ENCODE measurements at regions not wholly inside any gene's neighbourhood (a gene's known extent, or its start where the extent isn't known, plus 50 kb on each side); places are given as distances from the start of the nearest gene placed in this dataset.

DNA sequence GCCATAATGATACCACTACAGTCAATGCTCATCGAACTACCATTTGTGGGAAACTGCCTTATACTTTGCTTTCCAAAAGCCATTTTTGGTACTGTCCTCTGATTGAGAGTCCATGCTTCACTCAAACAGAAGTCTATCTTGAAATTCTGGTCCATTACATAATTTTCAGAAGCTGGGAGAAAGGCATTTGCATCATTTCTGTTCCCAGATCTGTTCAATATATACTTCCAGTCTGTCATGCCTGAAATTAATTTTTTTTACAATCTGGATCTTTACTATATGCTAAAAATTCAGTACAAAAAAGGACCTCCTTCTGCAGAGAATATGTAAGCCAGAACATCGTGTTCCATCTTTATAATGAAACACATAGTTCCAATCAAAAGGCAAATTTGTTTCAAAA, 528.9 kb upstream of the MEF2C start:
- intact Hi-C loops (cut with DNase I) = no loop called here
- Histone ChIP-seq H3K36me3 (no peaks in the 10 kb centered on the region), H3K9me3 (no peaks in the 10 kb centered on the region), H3K27ac (replicated peaks in 1 of 4) (no peak overlapping the region), H3K27me3 (no peaks in the 10 kb centered on the region), H3K4me3 (no peak overlapping the region), H3K4me1 (no peaks in the 10 kb centered on the region)
- DNase-seq (ENCODE audit: extremely low spot score) = no peak
- TF ChIP-seq EP300 (IDR thresholded peaks at IDR 0.05) = no peak
- no peak for TF ChIP-seq POLR2A (IDR thresholded peaks at IDR 0.05; ENCODE audit: low read depth)
- TF ChIP-seq, protein P1, sequence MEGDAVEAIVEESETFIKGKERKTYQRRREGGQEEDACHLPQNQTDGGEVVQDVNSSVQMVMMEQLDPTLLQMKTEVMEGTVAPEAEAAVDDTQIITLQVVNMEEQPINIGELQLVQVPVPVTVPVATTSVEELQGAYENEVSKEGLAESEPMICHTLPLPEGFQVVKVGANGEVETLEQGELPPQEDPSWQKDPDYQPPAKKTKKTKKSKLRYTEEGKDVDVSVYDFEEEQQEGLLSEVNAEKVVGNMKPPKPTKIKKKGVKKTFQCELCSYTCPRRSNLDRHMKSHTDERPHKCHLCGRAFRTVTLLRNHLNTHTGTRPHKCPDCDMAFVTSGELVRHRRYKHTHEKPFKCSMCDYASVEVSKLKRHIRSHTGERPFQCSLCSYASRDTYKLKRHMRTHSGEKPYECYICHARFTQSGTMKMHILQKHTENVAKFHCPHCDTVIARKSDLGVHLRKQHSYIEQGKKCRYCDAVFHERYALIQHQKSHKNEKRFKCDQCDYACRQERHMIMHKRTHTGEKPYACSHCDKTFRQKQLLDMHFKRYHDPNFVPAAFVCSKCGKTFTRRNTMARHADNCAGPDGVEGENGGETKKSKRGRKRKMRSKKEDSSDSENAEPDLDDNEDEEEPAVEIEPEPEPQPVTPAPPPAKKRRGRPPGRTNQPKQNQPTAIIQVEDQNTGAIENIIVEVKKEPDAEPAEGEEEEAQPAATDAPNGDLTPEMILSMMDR (IDR thresholded peaks at IDR 0.05) = no peak
- TF ChIP-seq POLR2AphosphoS5 (IDR thresholded peaks at IDR 0.05) = no peak
- 80% methylated on average over 2 of the region's 2 CpGs for WGBS

DNA sequence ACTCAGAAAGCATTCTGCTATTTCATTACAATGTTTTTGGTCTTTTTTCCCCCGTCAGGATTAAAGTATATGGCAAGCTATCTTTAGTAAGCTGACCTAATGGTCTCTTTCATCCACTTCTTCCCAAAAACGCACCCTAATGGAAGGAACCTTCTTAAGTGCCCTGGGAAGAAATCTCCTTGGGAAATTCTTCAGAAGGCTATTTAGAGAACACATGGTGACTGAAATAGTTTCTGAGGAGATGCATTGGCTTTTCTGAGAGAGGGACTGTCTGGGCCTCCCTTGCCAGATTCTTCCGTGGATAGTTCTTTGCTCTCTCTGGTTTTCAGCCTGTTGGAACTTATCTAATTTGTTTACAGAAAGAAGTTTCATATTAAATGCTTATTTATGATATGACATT, 524.1 kb upstream of the MEF2C start:
- intact Hi-C loops (cut with DNase I) = no loop called here
- Histone ChIP-seq H3K36me3 (no peaks in the 10 kb centered on the region), H3K4me1 (no peaks in the 10 kb centered on the region), H3K9me3 (no peaks in the 10 kb centered on the region), H3K27me3 (no peaks in the 10 kb centered on the region), H3K27ac (replicated peaks in 1 of 4) (no peak overlapping the region), H3K4me3 (no peak overlapping the region)
- WGBS = 56% methylated on average over 3 of the region's 3 CpGs
- TF ChIP-seq, protein P1 (IDR thresholded peaks at IDR 0.05) = no peak
- TF ChIP-seq POLR2AphosphoS5 (IDR thresholded peaks at IDR 0.05) (no peak), EP300 (IDR thresholded peaks at IDR 0.05) (no peak), POLR2A (IDR thresholded peaks at IDR 0.05; ENCODE audit: low read depth) (no peak)
- DNase-seq (ENCODE audit: extremely low spot score) = no peak

DNA sequence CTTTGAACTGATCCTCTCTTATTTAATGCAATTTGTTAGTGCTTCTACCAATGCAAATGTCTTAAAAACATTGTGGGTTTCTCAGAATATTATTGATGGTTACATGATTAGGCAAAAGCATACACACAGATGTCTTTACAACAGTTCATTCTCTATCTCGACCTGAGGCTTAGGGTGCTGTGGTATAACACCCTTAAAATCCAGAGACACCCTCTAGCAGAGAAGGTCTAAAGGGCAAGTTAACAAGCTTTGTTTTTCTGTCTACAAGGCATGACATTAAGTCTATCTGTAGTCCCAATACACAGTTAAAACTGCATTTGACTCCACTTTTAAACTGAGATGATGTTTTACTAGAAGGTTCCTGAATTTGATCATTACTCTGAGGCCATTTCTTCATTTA, 518.7 kb upstream of the MEF2C start:
- TF ChIP-seq, protein P1 (IDR thresholded peaks at IDR 0.05) = no peak
- TF ChIP-seq POLR2AphosphoS5 (IDR thresholded peaks at IDR 0.05) = no peak
- no peak for TF ChIP-seq POLR2A (IDR thresholded peaks at IDR 0.05; ENCODE audit: low read depth)
- no peak for TF ChIP-seq EP300 (IDR thresholded peaks at IDR 0.05)
- intact Hi-C loops (cut with DNase I) = no loop called here
- H3K9me3 ChIP-seq = no peaks in the 10 kb centered on the region
- no peak overlapping the region for H3K4me3 ChIP-seq
- no peak for DNase-seq (ENCODE audit: extremely low spot score)
- 77% methylated on average over 1 of the region's 1 CpG for WGBS
- no peak overlapping the region for H3K27ac ChIP-seq (replicated peaks in 1 of 4)
- H3K4me1 ChIP-seq = no peaks in the 10 kb centered on the region
- H3K27me3 ChIP-seq = no peaks in the 10 kb centered on the region
- H3K36me3 ChIP-seq = no peaks in the 10 kb centered on the region

DNA sequence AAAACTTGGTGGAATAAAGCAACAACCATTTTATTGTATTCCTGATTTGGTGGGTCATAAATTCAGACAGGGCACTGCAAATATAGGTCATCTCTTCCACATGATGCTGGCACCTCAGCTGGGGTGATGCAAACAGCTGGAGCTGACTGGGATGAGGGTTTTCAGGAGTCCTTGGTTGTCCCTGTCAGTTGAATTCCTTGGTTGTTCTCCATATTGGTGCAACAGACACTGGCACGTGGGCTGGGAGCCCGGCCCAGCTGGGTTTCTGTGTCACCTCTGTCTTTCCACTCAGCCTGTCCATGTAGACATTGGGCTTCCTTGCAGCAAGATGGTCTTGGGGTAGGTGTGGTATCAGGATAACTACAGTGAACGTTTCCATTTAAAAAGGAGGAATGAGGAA, 518.0 kb upstream of the MEF2C start:
- no peak for TF ChIP-seq POLR2AphosphoS5 (IDR thresholded peaks at IDR 0.05)
- no peak for TF ChIP-seq POLR2A (IDR thresholded peaks at IDR 0.05; ENCODE audit: low read depth)
- TF ChIP-seq, protein P1 (IDR thresholded peaks at IDR 0.05) = no peak
- Histone ChIP-seq H3K9me3 (no peaks in the 10 kb centered on the region), H3K27ac (replicated peaks in 1 of 4) (no peak overlapping the region), H3K4me3 (no peak overlapping the region), H3K27me3 (no peaks in the 10 kb centered on the region), H3K4me1 (no peaks in the 10 kb centered on the region), H3K36me3 (no peaks in the 10 kb centered on the region)
- DNase-seq (ENCODE audit: extremely low spot score) = no peak
- WGBS = 93% methylated on average over 3 of the region's 3 CpGs
- intact Hi-C loops (cut with DNase I) = no loop called here

DNA sequence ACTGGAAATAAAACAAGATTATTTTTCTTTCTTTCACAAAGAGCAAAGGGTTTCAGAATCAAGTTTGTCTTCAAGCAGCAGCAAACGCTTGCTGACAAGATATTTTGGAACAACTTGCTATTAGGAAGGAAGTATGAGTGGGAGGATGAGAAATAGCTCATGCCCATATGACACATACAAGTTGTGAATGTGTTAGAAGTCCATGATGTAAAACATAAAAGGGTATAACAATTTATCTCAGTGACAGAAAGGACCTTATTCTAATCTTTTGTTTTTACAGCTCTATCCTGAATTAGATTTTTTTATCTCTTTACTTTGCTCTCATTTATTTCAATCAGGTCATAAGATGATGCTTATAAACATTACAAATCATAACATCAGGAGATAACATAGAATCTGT, 516.6 kb upstream of the MEF2C start:
- Histone ChIP-seq H3K9me3 (no peaks in the 10 kb centered on the region), H3K27me3 (no peaks in the 10 kb centered on the region), H3K36me3 (no peaks in the 10 kb centered on the region), H3K27ac (replicated peaks in 1 of 4) (no peak overlapping the region), H3K4me1 (no peaks in the 10 kb centered on the region), H3K4me3 (no peak overlapping the region)
- TF ChIP-seq EP300 (IDR thresholded peaks at IDR 0.05) = no peak
- TF ChIP-seq, protein P1 (IDR thresholded peaks at IDR 0.05) = no peak
- TF ChIP-seq POLR2AphosphoS5 (IDR thresholded peaks at IDR 0.05) = no peak
- TF ChIP-seq POLR2A (IDR thresholded peaks at IDR 0.05; ENCODE audit: low read depth) = no peak
- intact Hi-C loops (cut with DNase I) = no loop called here
- DNase-seq (ENCODE audit: extremely low spot score) = no peak
- WGBS = 35% methylated on average over 1 of the region's 1 CpG

All from esophagus muscularis mucosa (tissue), 4 donors.